ENCODE measurements at regions not wholly inside any gene's neighbourhood (a gene's known extent, or its start where the extent isn't known, plus 50 kb on each side); places are given as distances from the start of the nearest gene placed in this dataset.

- no peak for ATAC-seq
- TF ChIP-seq OSR1 (CRISPR knock-in tag; IDR thresholded peaks at IDR 0.05) (no peak), ZNF565 (CRISPR knock-in tag; conservative IDR thresholded peaks at IDR 0.05; ENCODE audit: low read depth) (no peak), SNAI2 (CRISPR knock-in tag; IDR thresholded peaks at IDR 0.05) (no peak)
Measured at GRCh38 chr5:11992518-11992917, 88.3 kb upstream of the CTNND2 start.

GRCh38 chr5:11985993-11986392 lies 81.7 kb upstream of the CTNND2 start:
- no peak for TF ChIP-seq BACH2 (CRISPR knock-in tag; IDR thresholded peaks at IDR 0.05; ENCODE audit: borderline replicate concordance)
- TF ChIP-seq CREB5 (CRISPR knock-in tag; IDR thresholded peaks at IDR 0.05; ENCODE audit: low read depth) = no peak
- no peak for TF ChIP-seq ZC3H10 (CRISPR knock-in tag; IDR thresholded peaks at IDR 0.05)
- no peak for ATAC-seq

- TF ChIP-seq SNAI2 (CRISPR knock-in tag; IDR thresholded peaks at IDR 0.05) (no peak), ZNF565 (CRISPR knock-in tag; conservative IDR thresholded peaks at IDR 0.05; ENCODE audit: low read depth) (no peak)
- ATAC-seq = no peak
Measured at GRCh38 chr5:11984196-11984595, 80.0 kb upstream of the CTNND2 start.

GRCh38 chr5:11981986-11982385 lies 77.7 kb upstream of the CTNND2 start:
- no peak for ATAC-seq
- TF ChIP-seq ZNF70 (CRISPR knock-in tag; IDR thresholded peaks at IDR 0.05) (no peak), TOX (CRISPR knock-in tag; IDR thresholded peaks at IDR 0.05; ENCODE audit: borderline replicate concordance) (no peak), PPARA (CRISPR knock-in tag; IDR thresholded peaks at IDR 0.05; ENCODE audit: borderline replicate concordance) (no peak), ZFP30 (CRISPR knock-in tag; IDR thresholded peaks at IDR 0.05) (no peak), CSRNP3 (CRISPR knock-in tag; IDR thresholded peaks at IDR 0.05) (no peak), OSR1 (CRISPR knock-in tag; IDR thresholded peaks at IDR 0.05) (no peak), CREB5 (CRISPR knock-in tag; IDR thresholded peaks at IDR 0.05; ENCODE audit: low read depth) (no peak), BACH2 (CRISPR knock-in tag; IDR thresholded peaks at IDR 0.05; ENCODE audit: borderline replicate concordance) (no peak), PATZ1 (CRISPR knock-in tag; IDR thresholded peaks at IDR 0.05; ENCODE audit: borderline replicate concordance) (no peak), ZC3H10 (CRISPR knock-in tag; IDR thresholded peaks at IDR 0.05) (no peak), ZNF565 (CRISPR knock-in tag; conservative IDR thresholded peaks at IDR 0.05; ENCODE audit: low read depth) (no peak), ISL1 (CRISPR knock-in tag; IDR thresholded peaks at IDR 0.05) (no peak), ZFP3 (CRISPR knock-in tag; IDR thresholded peaks at IDR 0.05) (no peak)
- TF ChIP-seq, protein P1, sequence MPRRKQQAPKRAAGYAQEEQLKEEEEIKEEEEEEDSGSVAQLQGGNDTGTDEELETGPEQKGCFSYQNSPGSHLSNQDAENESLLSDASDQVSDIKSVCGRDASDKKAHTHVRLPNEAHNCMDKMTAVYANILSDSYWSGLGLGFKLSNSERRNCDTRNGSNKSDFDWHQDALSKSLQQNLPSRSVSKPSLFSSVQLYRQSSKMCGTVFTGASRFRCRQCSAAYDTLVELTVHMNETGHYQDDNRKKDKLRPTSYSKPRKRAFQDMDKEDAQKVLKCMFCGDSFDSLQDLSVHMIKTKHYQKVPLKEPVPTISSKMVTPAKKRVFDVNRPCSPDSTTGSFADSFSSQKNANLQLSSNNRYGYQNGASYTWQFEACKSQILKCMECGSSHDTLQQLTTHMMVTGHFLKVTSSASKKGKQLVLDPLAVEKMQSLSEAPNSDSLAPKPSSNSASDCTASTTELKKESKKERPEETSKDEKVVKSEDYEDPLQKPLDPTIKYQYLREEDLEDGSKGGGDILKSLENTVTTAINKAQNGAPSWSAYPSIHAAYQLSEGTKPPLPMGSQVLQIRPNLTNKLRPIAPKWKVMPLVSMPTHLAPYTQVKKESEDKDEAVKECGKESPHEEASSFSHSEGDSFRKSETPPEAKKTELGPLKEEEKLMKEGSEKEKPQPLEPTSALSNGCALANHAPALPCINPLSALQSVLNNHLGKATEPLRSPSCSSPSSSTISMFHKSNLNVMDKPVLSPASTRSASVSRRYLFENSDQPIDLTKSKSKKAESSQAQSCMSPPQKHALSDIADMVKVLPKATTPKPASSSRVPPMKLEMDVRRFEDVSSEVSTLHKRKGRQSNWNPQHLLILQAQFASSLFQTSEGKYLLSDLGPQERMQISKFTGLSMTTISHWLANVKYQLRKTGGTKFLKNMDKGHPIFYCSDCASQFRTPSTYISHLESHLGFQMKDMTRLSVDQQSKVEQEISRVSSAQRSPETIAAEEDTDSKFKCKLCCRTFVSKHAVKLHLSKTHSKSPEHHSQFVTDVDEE (CRISPR knock-in tag; IDR thresholded peaks at IDR 0.05) = no peak

GRCh38 chr5:11977904-11978303 lies 73.7 kb upstream of the CTNND2 start:
- no peak for ATAC-seq
- no peak for TF ChIP-seq GLIS3 (CRISPR knock-in tag; IDR thresholded peaks at IDR 0.05)
- TF ChIP-seq ZFP3 (CRISPR knock-in tag; IDR thresholded peaks at IDR 0.05) = no peak
- no peak for TF ChIP-seq OSR1 (CRISPR knock-in tag; IDR thresholded peaks at IDR 0.05)
- TF ChIP-seq, protein P2, sequence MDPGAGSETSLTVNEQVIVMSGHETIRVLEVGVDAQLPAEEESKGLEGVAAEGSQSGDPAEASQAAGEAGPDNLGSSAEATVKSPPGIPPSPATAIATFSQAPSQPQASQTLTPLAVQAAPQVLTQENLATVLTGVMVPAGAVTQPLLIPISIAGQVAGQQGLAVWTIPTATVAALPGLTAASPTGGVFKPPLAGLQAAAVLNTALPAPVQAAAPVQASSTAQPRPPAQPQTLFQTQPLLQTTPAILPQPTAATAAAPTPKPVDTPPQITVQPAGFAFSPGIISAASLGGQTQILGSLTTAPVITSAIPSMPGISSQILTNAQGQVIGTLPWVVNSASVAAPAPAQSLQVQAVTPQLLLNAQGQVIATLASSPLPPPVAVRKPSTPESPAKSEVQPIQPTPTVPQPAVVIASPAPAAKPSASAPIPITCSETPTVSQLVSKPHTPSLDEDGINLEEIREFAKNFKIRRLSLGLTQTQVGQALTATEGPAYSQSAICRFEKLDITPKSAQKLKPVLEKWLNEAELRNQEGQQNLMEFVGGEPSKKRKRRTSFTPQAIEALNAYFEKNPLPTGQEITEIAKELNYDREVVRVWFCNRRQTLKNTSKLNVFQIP (CRISPR knock-in tag; IDR thresholded peaks at IDR 0.05; ENCODE audit: borderline replicate concordance, low read depth) = no peak
- no peak for TF ChIP-seq RARB (CRISPR knock-in tag; IDR thresholded peaks at IDR 0.05)
- TF ChIP-seq ESRRG (CRISPR knock-in tag; IDR thresholded peaks at IDR 0.05) = no peak
- TF ChIP-seq ARNTL (CRISPR knock-in tag; IDR thresholded peaks at IDR 0.05; ENCODE audit: borderline replicate concordance, low read depth) = no peak
- no peak for TF ChIP-seq PPARA (CRISPR knock-in tag; IDR thresholded peaks at IDR 0.05; ENCODE audit: borderline replicate concordance)
- TF ChIP-seq ZNF70 (CRISPR knock-in tag; IDR thresholded peaks at IDR 0.05) = no peak
- TF ChIP-seq ZC3H10 (CRISPR knock-in tag; IDR thresholded peaks at IDR 0.05) = no peak
- no peak for TF ChIP-seq CREB5 (CRISPR knock-in tag; IDR thresholded peaks at IDR 0.05; ENCODE audit: low read depth)
- TF ChIP-seq CSRNP3 (CRISPR knock-in tag; IDR thresholded peaks at IDR 0.05) = no peak
- TF ChIP-seq BACH2 (CRISPR knock-in tag; IDR thresholded peaks at IDR 0.05; ENCODE audit: borderline replicate concordance) = no peak
- no peak for TF ChIP-seq ZFP30 (CRISPR knock-in tag; IDR thresholded peaks at IDR 0.05)

Data from SK-N-SH treated with all-trans-retinoic acid at 6 μM for 48 hours (cell line).